ENCODE measurements at regions not wholly inside any gene's neighbourhood (a gene's known extent, or its start where the extent isn't known, plus 50 kb on each side); places are given as distances from the start of the nearest gene placed in this dataset.
A peak's percentile ranks its signal among the peaks of the same experiment; 100 is the strongest.

- TF ChIP-seq, protein P1, sequence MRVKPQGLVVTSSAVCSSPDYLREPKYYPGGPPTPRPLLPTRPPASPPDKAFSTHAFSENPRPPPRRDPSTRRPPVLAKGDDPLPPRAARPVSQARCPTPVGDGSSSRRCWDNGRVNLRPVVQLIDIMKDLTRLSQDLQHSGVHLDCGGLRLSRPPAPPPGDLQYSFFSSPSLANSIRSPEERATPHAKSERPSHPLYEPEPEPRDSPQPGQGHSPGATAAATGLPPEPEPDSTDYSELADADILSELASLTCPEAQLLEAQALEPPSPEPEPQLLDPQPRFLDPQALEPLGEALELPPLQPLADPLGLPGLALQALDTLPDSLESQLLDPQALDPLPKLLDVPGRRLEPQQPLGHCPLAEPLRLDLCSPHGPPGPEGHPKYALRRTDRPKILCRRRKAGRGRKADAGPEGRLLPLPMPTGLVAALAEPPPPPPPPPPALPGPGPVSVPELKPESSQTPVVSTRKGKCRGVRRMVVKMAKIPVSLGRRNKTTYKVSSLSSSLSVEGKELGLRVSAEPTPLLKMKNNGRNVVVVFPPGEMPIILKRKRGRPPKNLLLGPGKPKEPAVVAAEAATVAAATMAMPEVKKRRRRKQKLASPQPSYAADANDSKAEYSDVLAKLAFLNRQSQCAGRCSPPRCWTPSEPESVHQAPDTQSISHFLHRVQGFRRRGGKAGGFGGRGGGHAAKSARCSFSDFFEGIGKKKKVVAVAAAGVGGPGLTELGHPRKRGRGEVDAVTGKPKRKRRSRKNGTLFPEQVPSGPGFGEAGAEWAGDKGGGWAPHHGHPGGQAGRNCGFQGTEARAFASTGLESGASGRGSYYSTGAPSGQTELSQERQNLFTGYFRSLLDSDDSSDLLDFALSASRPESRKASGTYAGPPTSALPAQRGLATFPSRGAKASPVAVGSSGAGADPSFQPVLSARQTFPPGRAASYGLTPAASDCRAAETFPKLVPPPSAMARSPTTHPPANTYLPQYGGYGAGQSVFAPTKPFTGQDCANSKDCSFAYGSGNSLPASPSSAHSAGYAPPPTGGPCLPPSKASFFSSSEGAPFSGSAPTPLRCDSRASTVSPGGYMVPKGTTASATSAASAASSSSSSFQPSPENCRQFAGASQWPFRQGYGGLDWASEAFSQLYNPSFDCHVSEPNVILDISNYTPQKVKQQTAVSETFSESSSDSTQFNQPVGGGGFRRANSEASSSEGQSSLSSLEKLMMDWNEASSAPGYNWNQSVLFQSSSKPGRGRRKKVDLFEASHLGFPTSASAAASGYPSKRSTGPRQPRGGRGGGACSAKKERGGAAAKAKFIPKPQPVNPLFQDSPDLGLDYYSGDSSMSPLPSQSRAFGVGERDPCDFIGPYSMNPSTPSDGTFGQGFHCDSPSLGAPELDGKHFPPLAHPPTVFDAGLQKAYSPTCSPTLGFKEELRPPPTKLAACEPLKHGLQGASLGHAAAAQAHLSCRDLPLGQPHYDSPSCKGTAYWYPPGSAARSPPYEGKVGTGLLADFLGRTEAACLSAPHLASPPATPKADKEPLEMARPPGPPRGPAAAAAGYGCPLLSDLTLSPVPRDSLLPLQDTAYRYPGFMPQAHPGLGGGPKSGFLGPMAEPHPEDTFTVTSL (CRISPR knock-in tag; IDR thresholded peaks at IDR 0.05; ENCODE audit: borderline replicate concordance) = peak; percentile 95
- TF ChIP-seq SPEN (CRISPR knock-in tag; IDR thresholded peaks at IDR 0.05; ENCODE audit: low read depth) = peak; percentile 82; the same call in 1 of the 2 replicates
- peak; percentile 90 for TF ChIP-seq TBL1XR1 (IDR thresholded peaks at IDR 0.05; ENCODE audit: borderline replicate concordance, low read length, partially characterized antibody)
- peak; percentile 90 for TF ChIP-seq ZBTB21 (CRISPR knock-in tag; IDR thresholded peaks at IDR 0.05)
- TF ChIP-seq ZKSCAN5 (CRISPR knock-in tag; IDR thresholded peaks at IDR 0.05) = no peak
- 0 out of 2 replicates have a peak, but pooled peaks have one; percentile 57 for TF ChIP-seq ZNF256 (CRISPR knock-in tag; conservative IDR thresholded peaks at IDR 0.05)
- no peak for TF ChIP-seq ZNF598 (CRISPR knock-in tag; IDR thresholded peaks at IDR 0.05; ENCODE audit: borderline replicate concordance)
- TF ChIP-seq ZNF33B (CRISPR knock-in tag; IDR thresholded peaks at IDR 0.05) = no peak
- TF ChIP-seq, protein P2, sequence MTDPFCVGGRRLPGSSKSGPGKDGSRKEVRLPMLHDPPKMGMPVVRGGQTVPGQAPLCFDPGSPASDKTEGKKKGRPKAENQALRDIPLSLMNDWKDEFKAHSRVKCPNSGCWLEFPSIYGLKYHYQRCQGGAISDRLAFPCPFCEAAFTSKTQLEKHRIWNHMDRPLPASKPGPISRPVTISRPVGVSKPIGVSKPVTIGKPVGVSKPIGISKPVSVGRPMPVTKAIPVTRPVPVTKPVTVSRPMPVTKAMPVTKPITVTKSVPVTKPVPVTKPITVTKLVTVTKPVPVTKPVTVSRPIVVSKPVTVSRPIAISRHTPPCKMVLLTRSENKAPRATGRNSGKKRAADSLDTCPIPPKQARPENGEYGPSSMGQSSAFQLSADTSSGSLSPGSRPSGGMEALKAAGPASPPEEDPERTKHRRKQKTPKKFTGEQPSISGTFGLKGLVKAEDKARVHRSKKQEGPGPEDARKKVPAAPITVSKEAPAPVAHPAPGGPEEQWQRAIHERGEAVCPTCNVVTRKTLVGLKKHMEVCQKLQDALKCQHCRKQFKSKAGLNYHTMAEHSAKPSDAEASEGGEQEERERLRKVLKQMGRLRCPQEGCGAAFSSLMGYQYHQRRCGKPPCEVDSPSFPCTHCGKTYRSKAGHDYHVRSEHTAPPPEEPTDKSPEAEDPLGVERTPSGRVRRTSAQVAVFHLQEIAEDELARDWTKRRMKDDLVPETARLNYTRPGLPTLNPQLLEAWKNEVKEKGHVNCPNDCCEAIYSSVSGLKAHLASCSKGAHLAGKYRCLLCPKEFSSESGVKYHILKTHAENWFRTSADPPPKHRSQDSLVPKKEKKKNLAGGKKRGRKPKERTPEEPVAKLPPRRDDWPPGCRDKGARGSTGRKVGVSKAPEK (CRISPR knock-in tag; IDR thresholded peaks at IDR 0.05; ENCODE audit: borderline replicate concordance) = peak; percentile 76; the same call in 1 of the 2 replicates
- TF ChIP-seq NFYB (CRISPR knock-in tag; IDR thresholded peaks at IDR 0.05) = no peak
- no peak for TF ChIP-seq FUBP1 (CRISPR knock-in tag; IDR thresholded peaks at IDR 0.05; ENCODE audit: borderline replicate concordance)
- no peak for TF ChIP-seq NFYC (CRISPR knock-in tag; IDR thresholded peaks at IDR 0.05)
- no peak for TF ChIP-seq MAFF (IDR thresholded peaks at IDR 0.05; ENCODE audit: low read depth, low read length)
- peak in 1 of 2 experiments; percentile 72; a peak in 1 of 4 replicates for TF ChIP-seq REST (IDR thresholded peaks at IDR 0.05; ENCODE audit: borderline replicate concordance in 1 of 2, low read depth in 1 of 2, low read length in 2 of 2)
Measured at GRCh38 chr7:17130281-17131059, 168.0 kb upstream of the AHR start (continued).

Data from HepG2 (cell line).